ENCODE measurements at regions not wholly inside any gene's neighbourhood (a gene's known extent, or its start where the extent isn't known, plus 50 kb on each side); places are given as distances from the start of the nearest gene placed in this dataset.

- no peak overlapping the region for H3K27ac ChIP-seq
- TF ChIP-seq CTCF (conservative IDR thresholded peaks at IDR 0.05): no peak
These were observed 191.4 kb upstream of the FAM83B start for GRCh38 chr6:54655162-54655561.

- H3K27ac ChIP-seq: no peak overlapping the region
- TF ChIP-seq CTCF (conservative IDR thresholded peaks at IDR 0.05): no peak
These were observed 181.3 kb upstream of the FAM83B start for GRCh38 chr6:54665278-54665677.

- no peak overlapping the region for H3K27ac ChIP-seq
These were observed 166.0 kb upstream of the FAM83B start for GRCh38 chr6:54680531-54680930.

GRCh38 chr6:54681267-54681666 is 165.3 kb upstream of the FAM83B start:
- no peak for TF ChIP-seq CTCF (conservative IDR thresholded peaks at IDR 0.05)

More at GRCh38 chr6:54680531-54680930, 166.0 kb upstream of the FAM83B start:
- TF ChIP-seq CTCF (conservative IDR thresholded peaks at IDR 0.05): no peak

GRCh38 chr6:54681987-54682386 is 164.6 kb upstream of the FAM83B start:
- no peak overlapping the region for H3K27ac ChIP-seq
- no peak for TF ChIP-seq CTCF (conservative IDR thresholded peaks at IDR 0.05)

More at GRCh38 chr6:54681267-54681666, 165.3 kb upstream of the FAM83B start:
- H3K27ac ChIP-seq: no peak overlapping the region

GRCh38 chr6:54689620-54690019 is 157.0 kb upstream of the FAM83B start:
- TF ChIP-seq CTCF (conservative IDR thresholded peaks at IDR 0.05): no peak
- H3K27ac ChIP-seq: no peak overlapping the region

- no peak for TF ChIP-seq CTCF (conservative IDR thresholded peaks at IDR 0.05)
- no peak overlapping the region for H3K27ac ChIP-seq
These were observed 156.0 kb upstream of the FAM83B start for GRCh38 chr6:54690596-54690995.
